Hematopoietic multipotent progenitor cell treated with erythropoietin and hydrocortisone succinate and interleukin-3 and kit ligand, for 8 days (in vitro differentiated cells): ENCODE measurements at regions not wholly inside any gene's neighbourhood (a gene's known extent, or its start where the extent isn't known, plus 50 kb on each side); places are given as distances from the start of the nearest gene placed in this dataset.
"Not testable (repeated sequence)": the region's sequence is repeated elsewhere in the genome, so short reads cannot be mapped to it uniquely, and the experiment has no call there.

Experiments used
- DNase-seq: peaks from one replicate; pipeline ENCODE4 v3.0.0-alpha.2; 2015

GRCh38 chr18:27361477-27361876 lies 176.4 kb upstream of the CHST9 start:
- DNase-seq, result no peak

- DNase-seq, result no peak
These were observed 170.2 kb upstream of the CHST9 start for GRCh38 chr18:27355308-27355707.

- DNase-seq, result no peak
These were observed 168.2 kb upstream of the CHST9 start for GRCh38 chr18:27353273-27353672.

- DNase-seq, result no peak
These were observed 164.3 kb upstream of the CHST9 start for GRCh38 chr18:27349284-27349882.

- no peak for DNase-seq
These were observed 146.5 kb upstream of the CHST9 start for GRCh38 chr18:27331606-27332005.

- DNase-seq, result no peak
These were observed 129.9 kb upstream of the CHST9 start for GRCh38 chr18:27314996-27315395.

- DNase-seq, result no peak
These were observed 128.6 kb upstream of the CHST9 start for GRCh38 chr18:27313678-27314077.

- no peak for DNase-seq
These were observed 127.7 kb upstream of the CHST9 start for GRCh38 chr18:27312853-27313252.

GRCh38 chr18:27312153-27312552 lies 127.0 kb upstream of the CHST9 start:
- DNase-seq, result no peak

GRCh38 chr18:27311114-27311513 lies 126.0 kb upstream of the CHST9 start:
- no peak for DNase-seq

GRCh38 chr18:27301615-27302378 lies 116.7 kb upstream of the CHST9 start:
- no peak for DNase-seq

GRCh38 chr18:27298214-27298804 lies 113.2 kb upstream of the CHST9 start:
- DNase-seq, result no peak

- DNase-seq, result not testable (repeated sequence)
These were observed 101.0 kb upstream of the CHST9 start for GRCh38 chr18:27285973-27286562.

GRCh38 chr18:27278131-27278530 lies 93.0 kb upstream of the CHST9 start:
- no peak for DNase-seq

GRCh38 chr18:27277554-27277953 lies 92.4 kb upstream of the CHST9 start:
- DNase-seq, result no peak

- DNase-seq, result no peak
These were observed 91.8 kb upstream of the CHST9 start for GRCh38 chr18:27276886-27277285.

- no peak for DNase-seq
These were observed 91.4 kb upstream of the CHST9 start for GRCh38 chr18:27276479-27276878.

- no peak for DNase-seq
These were observed 89.8 kb upstream of the CHST9 start for GRCh38 chr18:27274901-27275300.

- no peak for DNase-seq
These were observed 85.4 kb upstream of the CHST9 start for GRCh38 chr18:27270508-27270907.

- DNase-seq, result no peak
These were observed 78.3 kb upstream of the CHST9 start for GRCh38 chr18:27263369-27263768.

- DNase-seq, result no peak
These were observed 76.9 kb upstream of the CHST9 start for GRCh38 chr18:27261769-27262549.

GRCh38 chr18:27253571-27253970 lies 68.5 kb upstream of the CHST9 start:
- DNase-seq, result no peak

- no peak for DNase-seq
These were observed 65.4 kb upstream of the CHST9 start for GRCh38 chr18:27250471-27250870.
